ENCODE measurements at regions not wholly inside any gene's neighbourhood (a gene's known extent, or its start where the extent isn't known, plus 50 kb on each side); places are given as distances from the start of the nearest gene placed in this dataset.

DNA sequence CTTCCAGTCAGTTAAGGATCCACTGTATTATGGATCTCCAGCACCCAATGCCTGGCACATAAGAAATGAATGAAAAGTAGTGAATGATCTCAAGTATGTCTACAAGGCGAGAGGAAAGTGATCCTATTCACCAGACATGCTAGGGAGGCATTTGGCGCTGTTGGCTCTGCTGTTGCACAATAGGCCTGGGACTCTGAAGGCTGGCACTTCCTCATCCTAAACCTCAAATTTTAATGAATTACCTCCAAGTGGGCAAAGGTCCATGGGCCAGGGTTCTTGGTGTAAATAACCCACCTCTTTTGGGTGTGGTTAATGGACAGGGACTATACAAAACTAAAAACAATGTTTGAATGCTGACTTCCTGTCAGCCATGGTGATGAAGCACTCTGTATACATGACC is 173.4 kb upstream of the PZP start:
- TF ChIP-seq, protein P1, sequence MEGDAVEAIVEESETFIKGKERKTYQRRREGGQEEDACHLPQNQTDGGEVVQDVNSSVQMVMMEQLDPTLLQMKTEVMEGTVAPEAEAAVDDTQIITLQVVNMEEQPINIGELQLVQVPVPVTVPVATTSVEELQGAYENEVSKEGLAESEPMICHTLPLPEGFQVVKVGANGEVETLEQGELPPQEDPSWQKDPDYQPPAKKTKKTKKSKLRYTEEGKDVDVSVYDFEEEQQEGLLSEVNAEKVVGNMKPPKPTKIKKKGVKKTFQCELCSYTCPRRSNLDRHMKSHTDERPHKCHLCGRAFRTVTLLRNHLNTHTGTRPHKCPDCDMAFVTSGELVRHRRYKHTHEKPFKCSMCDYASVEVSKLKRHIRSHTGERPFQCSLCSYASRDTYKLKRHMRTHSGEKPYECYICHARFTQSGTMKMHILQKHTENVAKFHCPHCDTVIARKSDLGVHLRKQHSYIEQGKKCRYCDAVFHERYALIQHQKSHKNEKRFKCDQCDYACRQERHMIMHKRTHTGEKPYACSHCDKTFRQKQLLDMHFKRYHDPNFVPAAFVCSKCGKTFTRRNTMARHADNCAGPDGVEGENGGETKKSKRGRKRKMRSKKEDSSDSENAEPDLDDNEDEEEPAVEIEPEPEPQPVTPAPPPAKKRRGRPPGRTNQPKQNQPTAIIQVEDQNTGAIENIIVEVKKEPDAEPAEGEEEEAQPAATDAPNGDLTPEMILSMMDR (IDR thresholded peaks at IDR 0.05; ENCODE audit: borderline replicate concordance, control extremely low read depth, extremely low read depth, insufficient read depth, missing control alignments), result no peak
- DNase-seq (ENCODE audit: low spot score), result no peak
- in situ Hi-C loops (cut with MboI; ENCODE audit: low sequenced_read_pairs, unreplicated experiment), result no loop called here

DNA sequence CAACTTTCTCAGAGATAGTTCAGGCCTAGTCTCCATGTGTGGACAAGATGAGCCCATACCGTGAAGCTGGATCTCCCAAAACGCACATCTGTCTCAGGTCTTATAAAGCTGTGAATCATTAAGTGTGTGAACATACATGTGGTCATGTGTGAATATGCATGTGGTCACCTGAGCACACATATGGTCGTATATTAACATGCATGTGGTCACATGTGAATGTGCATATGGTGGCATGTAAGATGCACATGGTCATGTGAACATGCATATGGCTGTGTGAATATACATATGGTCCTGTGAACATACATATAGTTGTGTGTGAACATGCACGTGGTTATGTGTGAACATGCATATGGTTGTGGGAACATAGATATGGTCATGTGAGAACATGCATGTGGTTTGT is 172.5 kb upstream of the PZP start:
- DNase-seq (ENCODE audit: low spot score), result no peak
- TF ChIP-seq, protein P1 (IDR thresholded peaks at IDR 0.05; ENCODE audit: borderline replicate concordance, control extremely low read depth, extremely low read depth, insufficient read depth, missing control alignments), result no peak
- in situ Hi-C loops (cut with MboI; ENCODE audit: low sequenced_read_pairs, unreplicated experiment), result no loop called here

DNA sequence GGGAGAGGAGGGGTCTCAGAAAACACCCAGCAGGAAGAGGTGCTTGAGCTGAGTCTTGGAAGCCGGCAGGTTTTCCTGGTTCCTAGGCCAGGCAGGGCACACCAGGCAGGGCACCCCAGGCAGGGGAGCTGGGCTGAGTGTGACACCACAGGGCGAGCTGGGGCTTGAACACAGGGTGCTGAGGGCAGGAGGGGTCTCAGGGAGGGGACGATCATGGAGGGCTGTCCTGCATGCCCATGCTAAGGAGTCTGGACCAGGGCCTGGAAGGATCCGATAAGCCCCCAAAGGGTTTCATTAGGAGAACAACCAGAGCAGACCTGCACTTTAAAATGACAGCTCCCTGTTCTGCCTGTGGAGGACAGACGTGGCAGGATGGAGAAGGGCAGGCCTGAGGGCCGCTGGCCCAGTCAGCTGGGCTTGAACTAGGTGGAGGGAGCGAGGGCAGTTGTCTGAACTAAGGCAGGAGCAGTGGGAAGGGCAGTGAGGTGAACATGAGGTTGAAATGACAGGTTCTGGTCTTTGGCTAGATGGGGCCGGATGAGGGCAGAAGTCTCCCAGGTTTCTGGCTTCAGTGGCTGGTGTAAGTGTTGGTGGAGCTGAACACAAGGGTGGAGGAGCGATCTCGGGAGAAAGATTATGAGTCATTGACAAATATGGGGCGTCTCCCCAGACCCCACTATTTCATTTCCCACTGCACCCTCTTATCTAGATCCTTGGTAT is 171.0 kb upstream of the PZP start:
- DNase-seq (ENCODE audit: low spot score), result no peak
- in situ Hi-C loops (cut with MboI; ENCODE audit: low sequenced_read_pairs, unreplicated experiment), result no loop called here
- TF ChIP-seq, protein P1 (IDR thresholded peaks at IDR 0.05; ENCODE audit: borderline replicate concordance, control extremely low read depth, extremely low read depth, insufficient read depth, missing control alignments), result no peak

DNA sequence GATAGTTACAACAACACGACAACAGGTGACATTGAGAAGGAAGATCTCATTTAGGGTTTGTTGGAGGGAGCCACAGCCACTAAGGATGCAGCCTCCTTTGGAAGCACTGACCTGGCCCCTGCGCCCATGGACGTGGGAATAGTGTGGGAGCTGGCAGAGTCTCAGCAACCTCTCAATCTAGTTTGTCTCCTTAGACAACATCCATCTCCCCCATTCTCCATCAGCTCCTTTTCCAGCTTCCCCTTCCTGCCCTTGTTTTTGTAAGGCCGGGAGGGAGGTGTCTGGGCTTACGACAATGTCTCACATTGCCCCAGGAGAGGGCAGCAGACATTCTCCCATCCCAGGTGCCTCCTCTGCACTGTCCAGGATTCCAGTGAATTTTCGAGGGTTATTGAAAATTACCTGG is 170.2 kb upstream of the PZP start:
- in situ Hi-C loops (cut with MboI; ENCODE audit: low sequenced_read_pairs, unreplicated experiment), result no loop called here
- peak; percentile 42 for DNase-seq (ENCODE audit: low spot score)
- TF ChIP-seq, protein P1 (IDR thresholded peaks at IDR 0.05; ENCODE audit: borderline replicate concordance, control extremely low read depth, extremely low read depth, insufficient read depth, missing control alignments), result peak; percentile 19

DNA sequence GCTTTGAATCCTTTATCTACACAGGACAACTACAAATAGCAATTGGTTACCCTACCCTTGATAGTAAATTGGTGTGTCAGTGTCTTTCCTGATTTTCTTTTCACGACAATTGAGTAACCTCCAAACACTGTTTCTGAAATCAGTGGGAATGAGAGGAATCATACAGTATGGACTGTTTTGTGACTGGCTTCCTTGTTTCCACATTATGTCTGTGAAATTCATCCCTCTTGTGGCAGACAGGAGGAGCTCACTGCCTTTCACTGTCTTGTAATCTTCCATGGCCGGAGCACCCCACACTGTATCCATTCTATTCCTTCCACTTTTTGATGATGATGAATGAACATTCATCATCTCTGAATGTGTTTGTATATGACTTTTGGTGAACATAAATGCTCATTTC is 164.0 kb upstream of the PZP start:
- in situ Hi-C loops (cut with MboI; ENCODE audit: low sequenced_read_pairs, unreplicated experiment), result no loop called here
- TF ChIP-seq, protein P1 (IDR thresholded peaks at IDR 0.05; ENCODE audit: borderline replicate concordance, control extremely low read depth, extremely low read depth, insufficient read depth, missing control alignments), result peak; percentile 24
- no peak for DNase-seq (ENCODE audit: low spot score)

DNA sequence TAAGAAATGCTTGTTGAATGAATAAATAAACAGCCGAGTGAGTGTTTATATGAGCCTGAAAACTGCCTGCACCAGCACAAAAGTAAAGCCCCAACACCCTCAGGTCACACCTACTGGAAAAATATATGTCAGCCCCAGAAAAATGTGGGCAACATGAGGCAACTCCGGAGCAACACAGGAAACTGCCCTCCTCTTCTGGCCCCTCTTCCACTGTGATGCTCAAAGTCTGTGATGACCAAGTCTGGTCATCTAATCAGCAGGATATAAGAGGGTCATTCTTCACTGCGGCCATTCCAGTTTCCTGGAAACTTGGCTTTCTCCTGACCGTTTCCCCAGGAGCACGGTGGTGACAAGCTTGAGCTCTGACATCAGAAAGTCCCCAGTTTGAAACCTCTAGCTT is 159.6 kb upstream of the PZP start:
- TF ChIP-seq, protein P1 (IDR thresholded peaks at IDR 0.05; ENCODE audit: borderline replicate concordance, control extremely low read depth, extremely low read depth, insufficient read depth, missing control alignments), result no peak
- in situ Hi-C loops (cut with MboI; ENCODE audit: low sequenced_read_pairs, unreplicated experiment), result no loop called here
- DNase-seq (ENCODE audit: low spot score), result no peak
